Left lobe of liver (tissue), 2 donors: ENCODE measurements at regions not wholly inside any gene's neighbourhood (a gene's known extent, or its start where the extent isn't known, plus 50 kb on each side); places are given as distances from the start of the nearest gene placed in this dataset.
"Not testable (repeated sequence)": the region's sequence is repeated elsewhere in the genome, so short reads cannot be mapped to it uniquely, and the experiment has no call there.

ENCODE experiments used
- ATAC-seq: fragments of 200-7000 bp; cut with Tn5 transposase; one replicate; pipeline ENCODE4 v1.9.1; 2020; ENCODE audit warnings: mild to moderate bottlenecking, moderate library complexity
- DNase-seq: peaks from one replicate; pipeline ENCODE4 v3.0.0-alpha.2; 2020; ENCODE audit warnings: low spot score
- donor health status: DM: no; HTN: no; CAD: no; lungs with moderate emphysema.
- donor health status: DM: no; HTN: yes; CAD: no.

DNA sequence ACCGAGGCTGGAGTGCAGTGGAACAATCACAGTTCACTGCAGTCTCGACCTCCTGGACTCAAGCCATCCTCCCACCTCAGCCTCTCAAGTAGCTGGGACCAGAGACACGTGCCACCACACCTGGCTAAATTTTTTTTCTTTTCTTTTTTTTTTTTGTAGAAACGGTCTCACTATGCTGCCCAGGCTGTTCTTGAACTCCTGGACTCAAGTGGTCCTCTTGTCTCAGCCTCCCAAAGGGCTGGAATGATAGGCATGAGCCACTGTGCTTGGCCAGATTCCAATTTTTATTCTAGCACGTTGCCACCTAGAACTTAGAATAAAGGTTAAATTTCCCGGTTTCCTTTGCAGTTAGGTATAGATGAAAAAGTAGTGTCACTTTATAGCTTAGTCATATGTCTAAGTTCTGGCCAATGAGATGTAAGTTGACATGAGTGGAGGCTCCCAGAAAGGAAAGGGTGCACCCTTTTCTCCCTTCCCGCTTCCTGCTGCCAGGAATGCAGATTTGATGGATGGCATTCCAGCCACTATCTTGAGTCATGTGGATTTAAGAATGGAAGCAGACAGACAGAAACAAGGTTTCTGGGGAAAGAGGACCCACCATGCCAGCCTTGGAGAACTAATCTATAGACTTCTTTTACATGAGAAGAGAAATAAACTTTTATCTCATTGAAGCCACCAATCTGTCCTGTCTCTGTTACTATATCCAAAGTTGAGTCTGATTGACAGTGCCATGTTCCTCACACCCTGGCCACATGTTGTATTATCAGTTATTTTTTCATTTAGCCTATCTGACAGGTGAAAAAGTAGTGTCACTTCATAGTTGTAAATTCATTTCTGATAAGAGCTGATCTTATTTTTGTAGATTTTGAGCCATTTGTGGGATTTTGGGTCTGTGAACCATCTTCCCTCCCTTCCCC, 60.6 kb upstream of the NCOA3 start:
- DNase-seq (no peak), ATAC-seq (no peak)

DNA sequence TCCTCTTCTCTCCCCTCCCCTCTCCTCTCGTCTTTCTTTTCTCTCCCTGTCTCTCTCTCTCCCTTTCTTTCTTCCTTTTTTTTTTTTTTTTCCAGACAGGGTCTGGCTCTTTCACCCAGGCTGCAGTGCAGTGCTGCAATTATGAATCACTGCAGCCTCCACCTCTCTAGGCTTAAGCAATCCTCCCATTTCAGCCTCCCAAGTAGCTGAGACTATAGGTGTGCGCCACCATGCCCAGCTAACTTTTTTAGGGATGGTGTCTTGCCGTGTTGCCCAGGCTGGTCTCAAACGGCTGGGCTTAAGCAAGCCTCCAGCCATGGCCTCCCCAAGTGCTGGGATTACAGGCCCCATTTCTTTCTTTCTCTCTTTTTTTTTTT, 59.9 kb upstream of the NCOA3 start:
- ATAC-seq (no peak), DNase-seq (no peak)

DNA sequence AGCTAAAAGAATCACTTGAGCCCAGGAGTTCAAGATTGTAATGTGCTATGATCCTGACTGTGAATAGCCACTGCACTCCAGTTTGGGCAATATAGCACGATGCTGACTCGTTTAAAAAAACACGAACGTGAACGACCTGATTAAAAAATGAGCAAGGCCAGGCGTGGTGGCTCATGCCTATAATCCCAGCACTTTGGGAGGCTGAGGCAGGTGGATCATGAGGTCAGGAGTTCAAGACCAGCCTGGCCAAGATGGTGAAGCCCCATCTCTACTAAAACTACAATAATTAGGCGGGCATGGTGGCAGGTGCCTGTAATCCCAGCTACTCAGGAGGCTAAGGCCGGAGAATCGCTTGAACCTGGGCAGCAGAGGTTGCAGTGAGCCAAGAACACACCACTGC, 58.6 kb upstream of the NCOA3 start:
- not testable (repeated sequence) for DNase-seq, ATAC-seq

DNA sequence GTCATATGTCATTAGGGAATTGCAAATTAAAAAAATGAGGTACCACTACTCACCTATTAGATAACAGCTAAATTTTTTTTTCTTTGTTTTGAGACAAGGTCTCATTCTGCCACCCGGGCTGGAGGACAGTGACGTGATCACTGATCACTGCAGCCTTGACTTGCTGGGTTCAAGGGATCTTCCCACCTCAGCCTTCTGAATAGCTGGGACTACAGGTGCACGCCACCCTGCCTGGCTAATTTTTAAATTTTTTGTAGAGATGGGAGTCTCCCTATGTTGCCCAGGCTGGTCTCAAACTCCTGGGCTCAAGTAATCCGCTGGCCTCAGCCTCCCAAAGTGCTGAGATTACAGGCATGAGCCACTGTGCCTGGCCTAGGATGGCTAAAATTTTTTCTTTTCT, 57.1 kb upstream of the NCOA3 start:
- ATAC-seq (no peak), DNase-seq (no peak)

DNA sequence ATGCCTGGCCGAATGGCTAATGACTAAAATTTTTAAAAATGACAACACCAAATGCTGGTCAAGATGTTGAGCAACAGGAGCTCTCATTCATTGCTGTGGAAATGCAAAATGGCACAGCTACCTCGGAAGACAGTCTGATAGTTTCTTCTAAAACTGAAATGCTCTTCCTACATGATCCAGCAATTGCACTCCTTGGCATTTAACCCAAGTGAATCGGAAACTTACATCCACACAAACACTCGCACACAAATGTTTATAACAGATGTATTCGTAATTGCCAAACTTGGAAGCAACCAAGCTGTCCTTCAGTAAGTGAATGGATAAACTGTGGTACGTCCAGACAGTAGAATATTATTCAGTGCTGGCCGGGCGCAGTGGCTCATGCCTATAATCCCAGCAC, 56.4 kb upstream of the NCOA3 start:
- ATAC-seq (no peak), DNase-seq (no peak)

DNA sequence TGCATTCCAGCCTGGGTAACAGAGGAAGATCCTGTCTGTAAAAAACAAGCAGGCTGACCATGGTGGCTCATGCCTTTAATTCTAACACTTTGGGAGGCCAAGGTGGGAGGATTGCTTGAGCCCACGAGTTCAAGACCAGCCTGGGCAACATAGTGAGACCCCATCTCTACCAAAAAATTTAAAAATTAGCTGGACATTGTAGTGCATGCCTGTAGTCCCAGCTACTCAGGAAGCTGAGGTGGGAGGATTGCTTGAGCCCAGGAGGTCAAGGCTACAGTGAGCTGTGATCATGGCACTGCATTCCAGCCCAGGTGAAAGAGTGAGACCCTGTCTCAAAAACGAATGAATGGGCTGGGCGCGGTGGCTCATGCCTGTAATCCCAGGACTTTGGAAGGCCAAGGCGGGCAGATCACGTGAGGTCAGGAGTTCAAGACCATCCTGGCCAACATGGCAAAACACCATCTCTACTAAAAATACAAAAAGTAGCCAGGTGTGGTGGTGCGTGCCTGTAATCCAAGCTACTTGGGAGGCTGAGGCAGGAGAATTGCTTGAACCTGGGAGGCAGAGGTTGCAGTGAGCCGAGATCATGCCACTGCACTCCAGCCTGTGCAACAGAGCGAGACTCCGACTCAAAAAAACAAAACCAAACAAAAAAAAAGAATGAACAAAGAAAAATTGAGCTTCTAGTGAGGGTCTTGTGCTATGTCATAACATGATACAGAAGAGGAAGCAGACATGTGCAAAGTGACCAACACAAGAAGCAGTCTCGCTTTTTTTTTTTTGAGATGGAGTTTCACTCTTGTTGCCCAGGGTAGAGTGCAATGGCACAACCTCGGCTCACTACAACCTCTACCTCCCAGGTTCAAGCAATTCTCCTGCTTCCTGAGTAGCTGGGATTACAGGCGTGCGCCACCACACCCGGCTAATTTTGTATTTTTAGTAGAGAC, 54.1 kb upstream of the NCOA3 start:
- DNase-seq, ATAC-seq: not testable (repeated sequence)

DNA sequence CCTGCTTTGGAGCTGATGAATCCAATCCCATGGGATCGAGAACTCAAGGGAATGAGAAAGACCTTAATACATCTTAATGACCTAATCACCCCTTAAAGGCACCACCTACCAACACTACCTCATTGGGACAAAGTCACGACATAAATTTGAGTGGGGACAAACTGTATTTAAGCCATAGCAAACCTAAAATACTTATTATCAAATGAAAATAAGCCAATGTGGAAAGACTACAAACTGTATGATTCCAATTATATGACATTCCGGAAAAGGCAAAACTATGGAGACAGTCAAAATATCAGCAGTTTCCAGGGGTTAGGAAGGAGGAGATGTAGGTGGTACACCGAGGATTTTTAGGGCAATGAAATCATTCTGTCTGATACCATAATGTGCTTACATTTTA, 53.3 kb upstream of the NCOA3 start:
- DNase-seq (no peak), ATAC-seq (no peak)

DNA sequence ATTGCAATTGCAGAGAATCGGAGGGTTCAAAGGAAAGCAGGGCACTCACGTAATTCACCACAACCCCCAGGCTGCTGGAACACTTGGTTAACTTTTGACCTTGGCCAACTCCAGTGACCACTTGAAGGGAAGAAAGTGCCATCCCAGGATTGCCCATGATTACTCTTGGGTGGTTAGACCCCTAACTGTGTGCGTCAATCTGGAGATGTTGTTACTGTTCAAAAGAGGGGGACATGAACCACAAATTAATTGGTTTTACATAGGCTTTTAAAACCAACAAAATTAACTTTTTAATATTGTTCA, 50.1 kb upstream of the NCOA3 start:
- DNase-seq (no peak), ATAC-seq (no peak)
